Prostate gland (tissue), 2 donors: ENCODE measurements at regions not wholly inside any gene's neighbourhood (a gene's known extent, or its start where the extent isn't known, plus 50 kb on each side); places are given as distances from the start of the nearest gene placed in this dataset.

Source experiments
- DNase-seq: peaks from one replicate; pipeline ENCODE4 v3.0.0-alpha.2; 2019; ENCODE audit warnings: low spot score
- H3K27ac ChIP-seq, 2 donors: fragments of 200-600 bp; sonication (generic); 2 replicates each; pipeline ENCODE4 v1.5.1; 2017 to 2019
- H3K27me3 ChIP-seq: fragments of 200-600 bp; sonication (generic); replicated peaks from 2 replicates; pipeline ENCODE4 v1.5.1; 2019; ENCODE audit not compliant: insufficient read depth
- H3K36me3 ChIP-seq, 2 donors: fragments of 200-600 bp; sonication (generic); 1 replicate in 1 of 2; 2 replicates in 1 of 2; pipeline versions ENCODE4 v1.5.1 to v1.8.1; 2017 to 2019
- H3K4me1 ChIP-seq: fragments of 200-600 bp; sonication (generic); replicated peaks from 2 replicates; pipeline ENCODE4 v1.5.1; 2019
- H3K4me3 ChIP-seq, 2 donors: fragments of 200-600 bp; sonication (generic); 2 replicates each; pipeline ENCODE4 v1.5.1; 2017 to 2019
- H3K9me3 ChIP-seq: fragments of 200-600 bp; sonication (generic); 2 replicates; pipeline ENCODE4 v1.5.1; 2017
- POLR2A ChIP-seq: fragments of 450-650 bp; IDR thresholded peaks from one replicate; pipeline ENCODE4 v1.6.1; 2016; ENCODE audit warnings: antibody characterized with exemption, mild to moderate bottlenecking
- POLR2AphosphoS5 ChIP-seq: sonication (generic); formaldehyde crosslinking; IDR thresholded peaks from one replicate; pipeline ENCODE4 v1.6.1; 2017; ENCODE audit warnings: antibody characterized with exemption
- WGBS: methylation state at CpG from one replicate; pipeline ENCODE4 v1.1.5; 2018; 5-methylcytosine and 5-hydroxymethylcytosine counted together
- intact Hi-C: fragments of 100-400 bp; cut with DNase I; formaldehyde crosslinking; loops from one replicate; pipeline ENCODE4 v1.14.2; 2022
- TF ChIP-seq, protein P1 (sequence below), 4 experiments: fragments of 200-600 bp in 2 of 4; fragments of 450-650 bp in 2 of 4; sonication (generic) in 2 of 4; IDR thresholded peaks; 1 replicate in 3 of 4; 2 replicates in 1 of 4; pipeline ENCODE4 v1.5.1; 2016 to 2019; ENCODE audit warnings: antibody characterized with exemption in 4 of 4, mild to moderate bottlenecking in 2 of 4, moderate library complexity in 2 of 4

DNA sequence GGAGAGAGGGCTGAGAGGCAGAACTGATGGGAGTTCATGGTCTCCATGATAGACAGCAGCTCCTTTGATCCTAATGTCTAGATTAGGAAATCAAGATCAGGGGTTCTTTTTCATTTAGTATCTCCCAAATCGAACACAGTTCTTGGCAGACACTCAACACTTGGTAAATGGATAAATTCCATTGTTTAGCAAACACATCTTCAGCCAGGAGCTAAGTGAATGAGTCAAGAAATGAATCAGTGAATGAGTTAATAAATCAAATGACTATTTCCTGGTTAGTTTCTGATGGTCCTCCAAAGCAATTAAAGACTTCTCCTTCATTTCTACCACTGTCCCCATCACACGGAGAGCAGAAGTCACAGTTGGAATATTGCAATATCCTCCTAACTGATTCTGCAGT lies 120.0 kb upstream of the SHISA3 start:
- 32% methylated on average over 2 of the region's 2 CpGs for WGBS
- H3K27me3 ChIP-seq: no peaks in the 10 kb centered on the region
- no peak overlapping the region for H3K27ac ChIP-seq
- intact Hi-C loops: no loop called here
- no peaks in the 10 kb centered on the region for H3K4me1 ChIP-seq
- DNase-seq: no peak
- H3K36me3 ChIP-seq: no peaks in the 10 kb centered on the region
- TF ChIP-seq, protein P1, sequence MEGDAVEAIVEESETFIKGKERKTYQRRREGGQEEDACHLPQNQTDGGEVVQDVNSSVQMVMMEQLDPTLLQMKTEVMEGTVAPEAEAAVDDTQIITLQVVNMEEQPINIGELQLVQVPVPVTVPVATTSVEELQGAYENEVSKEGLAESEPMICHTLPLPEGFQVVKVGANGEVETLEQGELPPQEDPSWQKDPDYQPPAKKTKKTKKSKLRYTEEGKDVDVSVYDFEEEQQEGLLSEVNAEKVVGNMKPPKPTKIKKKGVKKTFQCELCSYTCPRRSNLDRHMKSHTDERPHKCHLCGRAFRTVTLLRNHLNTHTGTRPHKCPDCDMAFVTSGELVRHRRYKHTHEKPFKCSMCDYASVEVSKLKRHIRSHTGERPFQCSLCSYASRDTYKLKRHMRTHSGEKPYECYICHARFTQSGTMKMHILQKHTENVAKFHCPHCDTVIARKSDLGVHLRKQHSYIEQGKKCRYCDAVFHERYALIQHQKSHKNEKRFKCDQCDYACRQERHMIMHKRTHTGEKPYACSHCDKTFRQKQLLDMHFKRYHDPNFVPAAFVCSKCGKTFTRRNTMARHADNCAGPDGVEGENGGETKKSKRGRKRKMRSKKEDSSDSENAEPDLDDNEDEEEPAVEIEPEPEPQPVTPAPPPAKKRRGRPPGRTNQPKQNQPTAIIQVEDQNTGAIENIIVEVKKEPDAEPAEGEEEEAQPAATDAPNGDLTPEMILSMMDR (IDR thresholded peaks at IDR 0.05): no peak
- no peak for TF ChIP-seq POLR2AphosphoS5
- no peak for TF ChIP-seq POLR2A
- H3K9me3 ChIP-seq: no peaks in the 10 kb centered on the region
- H3K4me3 ChIP-seq: no peak overlapping the region

GRCh38 chr4:42278709-42279324 lies 118.5 kb upstream of the SHISA3 start:
- Histone ChIP-seq H3K4me3 (no peak overlapping the region), H3K27me3 (no peaks in the 10 kb centered on the region), H3K36me3 (no peaks in the 10 kb centered on the region), H3K27ac (no peak overlapping the region), H3K4me1 (no peaks in the 10 kb centered on the region), H3K9me3 (no peaks in the 10 kb centered on the region)
- DNase-seq: no peak
- no peak for TF ChIP-seq POLR2AphosphoS5
- TF ChIP-seq POLR2A: no peak
- TF ChIP-seq, protein P1 (IDR thresholded peaks at IDR 0.05): no peak
- 89% methylated on average over 15 of the region's 15 CpGs for WGBS
- intact Hi-C loops: no loop called here

DNA sequence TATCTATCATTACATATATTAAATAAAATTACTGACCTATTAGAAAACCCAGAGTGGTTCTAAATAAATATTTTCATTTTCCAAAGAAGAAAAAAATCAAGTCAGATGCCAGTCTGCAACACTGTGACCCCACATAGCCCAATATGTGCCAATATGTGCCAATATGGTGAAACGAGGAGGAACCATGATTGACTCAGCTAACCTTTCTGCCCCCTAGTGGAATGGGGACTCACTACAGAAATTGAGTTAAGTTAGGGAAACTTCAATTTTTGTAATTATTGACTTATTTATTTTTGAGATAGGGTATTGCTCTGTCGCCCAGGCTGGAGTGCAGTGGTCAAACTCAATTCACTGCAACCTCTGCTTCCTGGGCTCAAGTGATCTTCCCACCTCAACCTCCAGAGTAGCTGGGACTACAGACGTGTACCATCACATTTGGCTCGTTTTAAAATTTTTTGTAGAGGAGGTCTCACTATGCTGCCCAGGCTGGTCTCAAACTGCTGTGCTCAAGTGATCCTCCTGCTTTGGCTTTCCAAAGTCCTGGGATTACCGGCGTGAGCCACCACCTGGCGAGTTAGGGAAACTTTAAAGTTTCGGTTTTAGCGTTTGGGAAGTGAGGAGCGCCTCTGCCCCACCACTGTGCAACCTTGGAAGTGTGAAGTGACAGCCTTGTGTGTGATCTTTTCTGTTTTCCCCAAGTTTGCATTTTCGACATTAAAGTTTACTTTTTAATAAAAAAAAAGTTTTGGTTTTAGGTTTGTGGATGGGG lies 116.8 kb upstream of the SHISA3 start:
- Histone ChIP-seq H3K4me3 (no peak overlapping the region), H3K27ac (no peak overlapping the region), H3K9me3 (no peaks in the 10 kb centered on the region), H3K36me3 (no peaks in the 10 kb centered on the region), H3K4me1 (no peaks in the 10 kb centered on the region), H3K27me3 (no peaks in the 10 kb centered on the region)
- 73% methylated on average over 11 of the region's 11 CpGs for WGBS
- TF ChIP-seq, protein P1 (IDR thresholded peaks at IDR 0.05): peak in 3 of 4 experiments; percentile 29 to 50 (median 34)
- TF ChIP-seq POLR2A: no peak
- no peak for DNase-seq
- intact Hi-C loops: no loop called here

- Histone ChIP-seq H3K4me3 (no peak overlapping the region), H3K27me3 (no peaks in the 10 kb centered on the region), H3K36me3 (no peaks in the 10 kb centered on the region), H3K4me1 (no peaks in the 10 kb centered on the region), H3K27ac (no peak overlapping the region), H3K9me3 (no peaks in the 10 kb centered on the region)
- intact Hi-C loops: loop anchor here (2.0 kb wide), 1 partner anchor 237 kb away; no protein-coding TSS in a partner anchor
- WGBS: 50% methylated on average over 9 of the region's 9 CpGs
- DNase-seq: no peak
- TF ChIP-seq POLR2AphosphoS5 (no peak), POLR2A (no peak)
- TF ChIP-seq, protein P1 (IDR thresholded peaks at IDR 0.05): no peak
These were observed 115.8 kb upstream of the SHISA3 start for GRCh38 chr4:42281324-42282020.
